Fibroblast of lung (primary cell): ENCODE measurements at regions not wholly inside any gene's neighbourhood (a gene's known extent, or its start where the extent isn't known, plus 50 kb on each side); places are given as distances from the start of the nearest gene placed in this dataset.

ENCODE experiments used
- CTCF ChIP-seq, 2 donors: IDR thresholded peaks in 1 of 2; conservative IDR thresholded peaks in 1 of 2; 1 replicate in 1 of 2; 2 replicates in 1 of 2; pipeline ENCODE4 v1.5.1; 2011 to 2012; ENCODE audit warnings: low read length in 2 of 2, control low read depth in 1 of 2, inconsistent platforms in 1 of 2, low read depth in 1 of 2, mild to moderate bottlenecking in 1 of 2
- EZH2 ChIP-seq: IDR thresholded peaks from 2 replicates; pipeline ENCODE4 v1.5.1; 2012; ENCODE audit warnings: low read length, control low read depth, mild to moderate bottlenecking; ENCODE audit errors: missing control alignments

- TF ChIP-seq CTCF (conservative IDR thresholded peaks at IDR 0.05 in 1 of 2, IDR thresholded peaks at IDR 0.05 in 1 of 2; ENCODE audit: low read depth in 1 of 2, low read length in 2 of 2) (no peak), EZH2 (no peak)
Observed at GRCh38 chr22:48416396-48417224, 1411.1 kb downstream of the BRD1 start.
